D721Med (cell line): ENCODE measurements at regions not wholly inside any gene's neighbourhood (a gene's known extent, or its start where the extent isn't known, plus 50 kb on each side); places are given as distances from the start of the nearest gene placed in this dataset.
"Not testable (repeated sequence)": the region's sequence is repeated elsewhere in the genome, so short reads cannot be mapped to it uniquely, and the experiment has no call there.

Source experiments
- DNase-seq: peaks from one replicate; pipeline ENCODE4 v3.0.0; 2011; ENCODE audit warnings: low spot score; ENCODE audit not compliant: insufficient read length
- FAIRE-seq: peaks from 2 replicates; lab custom pipeline; 2011; peaks lifted over from hg19 to GRCh38; lab: Jason Lieb, UNC
- CTCF ChIP-seq: IDR thresholded peaks from 2 replicates; pipeline ENCODE4 v1.5.1; 2012; ENCODE audit warnings: mild to moderate bottlenecking, control low read depth; ENCODE audit not compliant: insufficient read depth; ENCODE audit errors: missing control alignments

- TF ChIP-seq CTCF, result no peak
- DNase-seq, result no peak
- no peak for FAIRE-seq
Observed at GRCh38 chr2:242048479-242048878, 178.9 kb downstream of the RTP5 start.

- not testable (repeated sequence) for DNase-seq, FAIRE-seq
Observed at GRCh38 chr2:242049492-242049891, 180.0 kb downstream of the RTP5 start.

- no peak for FAIRE-seq
- TF ChIP-seq CTCF, result no peak
Observed at GRCh38 chr2:242051463-242051862, 181.9 kb downstream of the RTP5 start.

GRCh38 chr2:242052421-242052820 lies 182.9 kb downstream of the RTP5 start:
- DNase-seq, result no peak
- FAIRE-seq, result no peak
- no peak for TF ChIP-seq CTCF

More at GRCh38 chr2:242051463-242051862, 181.9 kb downstream of the RTP5 start:
- no peak for DNase-seq

- no peak for TF ChIP-seq CTCF
- FAIRE-seq (no peak), DNase-seq (no peak)
Observed at GRCh38 chr2:242053921-242054320, 184.4 kb downstream of the RTP5 start.

- FAIRE-seq (no peak), DNase-seq (no peak)
- TF ChIP-seq CTCF, result no peak
Observed at GRCh38 chr2:242054406-242054805, 184.9 kb downstream of the RTP5 start.

GRCh38 chr2:242054881-242055801 lies 185.6 kb downstream of the RTP5 start:
- TF ChIP-seq CTCF, result no peak
- DNase-seq, result no peak
- no peak for FAIRE-seq
